ENCODE measurements at regions not wholly inside any gene's neighbourhood (a gene's known extent, or its start where the extent isn't known, plus 50 kb on each side); places are given as distances from the start of the nearest gene placed in this dataset.

DNA sequence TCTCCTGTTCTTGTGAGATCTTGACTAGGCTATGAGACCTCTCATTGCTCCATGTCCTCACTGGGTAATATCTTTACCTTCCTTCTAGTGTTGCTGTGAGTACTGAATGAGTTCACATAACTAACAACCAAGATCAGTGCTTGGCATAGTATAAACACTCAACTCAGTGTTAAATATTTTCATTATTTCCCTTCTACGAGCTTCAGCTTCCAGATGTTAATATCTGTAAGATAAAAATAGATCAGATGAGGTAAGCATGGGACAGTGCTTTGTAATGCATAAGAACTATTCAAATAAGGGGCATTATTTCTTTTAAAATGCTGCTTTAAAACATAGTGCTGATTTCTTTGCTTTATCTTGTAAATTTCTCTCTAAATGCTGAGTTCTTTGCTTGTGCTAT lies 130.8 kb downstream of the DIPK2A start:
- intact Hi-C loops (cut with DNase I): no loop called here
- H3K4me1 ChIP-seq: peaks cover 5% of the 10 kb centered on the region
- ATAC-seq: no peak
- no peaks in the 10 kb centered on the region for H3K27me3 ChIP-seq
- no peak for DNase-seq
- no peak overlapping the region for H3K27ac ChIP-seq
- H3K4me3 ChIP-seq: no peak overlapping the region
- peaks cover 0 to 12% (median 0%) of the 10 kb centered on the region in 3 donors for H3K9me3 ChIP-seq
- 68 to 73% methylated on average over 1 of the region's 1 CpG for WGBS, 2 donors
- no peak for TF ChIP-seq POLR2A (IDR thresholded peaks at IDR 0.05)
- TF ChIP-seq, protein P1, sequence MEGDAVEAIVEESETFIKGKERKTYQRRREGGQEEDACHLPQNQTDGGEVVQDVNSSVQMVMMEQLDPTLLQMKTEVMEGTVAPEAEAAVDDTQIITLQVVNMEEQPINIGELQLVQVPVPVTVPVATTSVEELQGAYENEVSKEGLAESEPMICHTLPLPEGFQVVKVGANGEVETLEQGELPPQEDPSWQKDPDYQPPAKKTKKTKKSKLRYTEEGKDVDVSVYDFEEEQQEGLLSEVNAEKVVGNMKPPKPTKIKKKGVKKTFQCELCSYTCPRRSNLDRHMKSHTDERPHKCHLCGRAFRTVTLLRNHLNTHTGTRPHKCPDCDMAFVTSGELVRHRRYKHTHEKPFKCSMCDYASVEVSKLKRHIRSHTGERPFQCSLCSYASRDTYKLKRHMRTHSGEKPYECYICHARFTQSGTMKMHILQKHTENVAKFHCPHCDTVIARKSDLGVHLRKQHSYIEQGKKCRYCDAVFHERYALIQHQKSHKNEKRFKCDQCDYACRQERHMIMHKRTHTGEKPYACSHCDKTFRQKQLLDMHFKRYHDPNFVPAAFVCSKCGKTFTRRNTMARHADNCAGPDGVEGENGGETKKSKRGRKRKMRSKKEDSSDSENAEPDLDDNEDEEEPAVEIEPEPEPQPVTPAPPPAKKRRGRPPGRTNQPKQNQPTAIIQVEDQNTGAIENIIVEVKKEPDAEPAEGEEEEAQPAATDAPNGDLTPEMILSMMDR (IDR thresholded peaks at IDR 0.05): no peak
- H3K36me3 ChIP-seq (replicated peaks in 1 of 2; ENCODE audit: insufficient read depth in 1 of 2, low read depth in 2 of 2): no peaks in the 10 kb centered on the region

DNA sequence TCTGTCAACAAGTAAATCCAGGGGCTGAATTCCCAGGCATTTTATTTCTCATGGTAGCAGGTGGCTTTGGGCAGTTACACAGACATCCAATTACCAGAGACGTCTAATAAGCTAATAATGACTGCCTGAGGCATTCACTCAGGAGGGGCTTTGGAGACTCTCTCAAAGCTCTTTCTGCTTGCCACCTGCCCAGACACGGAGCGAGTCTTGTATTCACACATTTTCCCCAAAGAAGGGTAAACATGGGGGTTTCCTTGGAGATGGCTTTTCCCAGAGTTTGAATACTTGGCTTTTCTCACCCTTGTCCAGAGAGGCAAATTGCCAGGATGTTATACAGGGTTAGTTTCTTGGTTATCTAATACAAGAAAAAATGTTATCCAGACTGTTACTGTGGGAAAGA lies 132.6 kb downstream of the DIPK2A start:
- ATAC-seq: no peak
- peaks cover 5% of the 10 kb centered on the region for H3K4me1 ChIP-seq
- no peak for DNase-seq

DNA sequence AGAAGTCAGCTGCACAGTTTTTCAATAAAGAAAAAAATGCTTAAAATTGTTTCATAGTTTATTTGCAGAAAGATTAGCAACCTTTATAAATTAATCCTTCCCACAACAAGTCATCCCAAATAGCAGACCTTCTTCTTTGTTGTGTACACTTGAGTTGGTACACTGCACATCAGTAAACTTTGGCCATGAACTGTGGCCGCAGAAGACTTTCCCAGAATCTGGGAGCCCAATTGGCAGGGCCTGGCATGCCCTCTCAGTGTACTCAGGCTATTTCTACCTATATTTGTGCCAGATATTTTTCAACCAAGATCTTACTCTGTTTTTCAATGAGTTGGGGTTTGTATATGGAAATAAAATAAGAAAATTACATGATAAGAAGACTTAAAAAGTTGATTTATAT lies 133.1 kb downstream of the DIPK2A start:
- no peak overlapping the region for H3K4me3 ChIP-seq
- TF ChIP-seq, protein P1 (IDR thresholded peaks at IDR 0.05): no peak
- intact Hi-C loops (cut with DNase I): no loop called here
- DNase-seq (no peak), ATAC-seq (no peak)
- no peaks in the 10 kb centered on the region for H3K36me3 ChIP-seq (replicated peaks in 1 of 2; ENCODE audit: insufficient read depth in 1 of 2, low read depth in 2 of 2)
- no peaks in the 10 kb centered on the region for H3K27me3 ChIP-seq
- H3K27ac ChIP-seq: no peak overlapping the region
- 96 to 100% methylated on average over 1 of the region's 1 CpG for WGBS, 2 donors
- H3K4me1 ChIP-seq: peaks cover 5% of the 10 kb centered on the region
- H3K9me3 ChIP-seq: peaks cover 0 to 4% (median 0%) of the 10 kb centered on the region in 3 donors

More for the DNA sequence above, 132.6 kb downstream of the DIPK2A start:
- Histone ChIP-seq H3K27me3 (no peaks in the 10 kb centered on the region), H3K36me3 (replicated peaks in 1 of 2; ENCODE audit: insufficient read depth in 1 of 2, low read depth in 2 of 2) (no peaks in the 10 kb centered on the region), H3K9me3 (peaks cover 0 to 9% (median 0%) of the 10 kb centered on the region in 3 donors), H3K4me3 (no peak overlapping the region), H3K27ac (no peak overlapping the region)
- TF ChIP-seq, protein P1 (IDR thresholded peaks at IDR 0.05): no peak
- TF ChIP-seq POLR2A (IDR thresholded peaks at IDR 0.05): no peak
- 50 to 73% methylated on average over 3 of the region's 3 CpGs for WGBS, 2 donors
- intact Hi-C loops (cut with DNase I): no loop called here

DNA sequence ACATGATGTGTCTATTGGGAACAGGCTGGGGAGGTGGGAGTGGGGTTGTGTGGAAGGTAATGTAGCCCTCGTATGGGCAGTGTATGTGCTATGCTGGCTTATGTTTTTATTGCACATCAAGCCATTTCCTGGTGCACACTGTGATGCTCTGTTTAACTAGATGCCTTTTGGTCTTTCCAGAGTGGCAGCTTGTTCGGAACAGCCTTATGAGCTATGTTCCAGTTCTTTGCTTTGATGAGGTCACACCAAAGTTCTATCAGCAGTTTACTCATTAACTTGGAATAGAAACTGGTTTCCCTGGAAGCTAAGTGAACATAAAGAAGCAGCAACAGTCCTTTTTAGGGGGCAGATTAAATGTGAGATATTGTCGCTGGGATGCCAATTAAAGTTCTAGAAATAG lies 133.9 kb downstream of the DIPK2A start:
- Histone ChIP-seq H3K36me3 (replicated peaks in 1 of 2; ENCODE audit: insufficient read depth in 1 of 2, low read depth in 2 of 2) (no peaks in the 10 kb centered on the region), H3K27me3 (no peaks in the 10 kb centered on the region), H3K9me3 (no peaks in the 10 kb centered on the region), H3K4me1 (peaks cover 5% of the 10 kb centered on the region), H3K4me3 (no peak overlapping the region), H3K27ac (no peak overlapping the region)
- TF ChIP-seq POLR2A (IDR thresholded peaks at IDR 0.05): no peak
- TF ChIP-seq, protein P1 (IDR thresholded peaks at IDR 0.05): no peak
- peak in 2 of 4 donors; percentile 13 to 25 for DNase-seq
- intact Hi-C loops (cut with DNase I): no loop called here
- peak; percentile 95 for ATAC-seq
- 48 to 64% methylated on average over 3 of the region's 3 CpGs for WGBS, 2 donors

DNA sequence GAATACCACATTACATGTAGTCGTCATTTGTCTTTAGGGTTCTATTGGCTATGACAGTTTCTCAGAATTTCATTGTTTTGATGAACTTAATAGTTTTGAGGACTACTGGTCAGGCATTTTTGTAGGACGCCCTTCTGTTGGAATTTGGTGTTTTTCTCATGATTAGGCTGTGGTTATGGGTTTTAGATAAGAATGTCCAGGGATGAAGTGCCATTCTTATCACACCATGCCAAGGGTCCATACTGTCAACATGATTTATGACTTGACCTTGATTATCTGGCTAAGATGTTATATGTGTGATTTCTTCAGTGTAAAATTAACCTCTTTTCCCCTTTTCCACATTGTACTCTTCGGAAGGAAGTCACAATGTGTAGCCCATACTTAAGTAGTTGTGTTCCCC lies 135.3 kb downstream of the DIPK2A start:
- Histone ChIP-seq H3K4me3 (no peak overlapping the region), H3K9me3 (no peaks in the 10 kb centered on the region), H3K36me3 (replicated peaks in 1 of 2; ENCODE audit: insufficient read depth in 1 of 2, low read depth in 2 of 2) (no peaks in the 10 kb centered on the region), H3K4me1 (peaks cover 8% of the 10 kb centered on the region), H3K27me3 (no peaks in the 10 kb centered on the region), H3K27ac (no peak overlapping the region)
- no peak for TF ChIP-seq POLR2A (IDR thresholded peaks at IDR 0.05)
- TF ChIP-seq, protein P1 (IDR thresholded peaks at IDR 0.05): no peak
- DNase-seq: no peak
- intact Hi-C loops (cut with DNase I): no loop called here
- WGBS, 2 donors: 78 to 79% methylated on average over 3 of the region's 3 CpGs
- no peak for ATAC-seq

Measured in body of pancreas (tissue), 4 donors.